Prostate gland (tissue), 2 donors: ENCODE measurements at regions not wholly inside any gene's neighbourhood (a gene's known extent, or its start where the extent isn't known, plus 50 kb on each side); places are given as distances from the start of the nearest gene placed in this dataset.

Experiments used
- DNase-seq: peaks from one replicate; pipeline ENCODE4 v3.0.0-alpha.2; 2019; ENCODE audit warnings: low spot score
- H3K27ac ChIP-seq, 2 donors: fragments of 200-600 bp; sonication (generic); 2 replicates each; pipeline ENCODE4 v1.5.1; 2017 to 2019
- H3K27me3 ChIP-seq: fragments of 200-600 bp; sonication (generic); replicated peaks from 2 replicates; pipeline ENCODE4 v1.5.1; 2019; ENCODE audit not compliant: insufficient read depth
- H3K36me3 ChIP-seq, 2 donors: fragments of 200-600 bp; sonication (generic); 1 replicate in 1 of 2; 2 replicates in 1 of 2; pipeline versions ENCODE4 v1.5.1 to v1.8.1; 2017 to 2019
- H3K4me1 ChIP-seq: fragments of 200-600 bp; sonication (generic); replicated peaks from 2 replicates; pipeline ENCODE4 v1.5.1; 2019
- H3K4me3 ChIP-seq, 2 donors: fragments of 200-600 bp; sonication (generic); 2 replicates each; pipeline ENCODE4 v1.5.1; 2017 to 2019
- H3K9me3 ChIP-seq: fragments of 200-600 bp; sonication (generic); 2 replicates; pipeline ENCODE4 v1.5.1; 2017
- POLR2A ChIP-seq: fragments of 450-650 bp; IDR thresholded peaks from one replicate; pipeline ENCODE4 v1.6.1; 2016; ENCODE audit warnings: antibody characterized with exemption, mild to moderate bottlenecking
- POLR2AphosphoS5 ChIP-seq: sonication (generic); formaldehyde crosslinking; IDR thresholded peaks from one replicate; pipeline ENCODE4 v1.6.1; 2017; ENCODE audit warnings: antibody characterized with exemption
- WGBS: methylation state at CpG from one replicate; pipeline ENCODE4 v1.1.5; 2018; 5-methylcytosine and 5-hydroxymethylcytosine counted together
- intact Hi-C: fragments of 100-400 bp; cut with DNase I; formaldehyde crosslinking; loops from one replicate; pipeline ENCODE4 v1.14.2; 2022
- TF ChIP-seq, protein P1 (sequence below), 4 experiments: fragments of 200-600 bp in 2 of 4; fragments of 450-650 bp in 2 of 4; sonication (generic) in 2 of 4; IDR thresholded peaks; 1 replicate in 3 of 4; 2 replicates in 1 of 4; pipeline ENCODE4 v1.5.1; 2016 to 2019; ENCODE audit warnings: antibody characterized with exemption in 4 of 4, mild to moderate bottlenecking in 2 of 4, moderate library complexity in 2 of 4

DNA sequence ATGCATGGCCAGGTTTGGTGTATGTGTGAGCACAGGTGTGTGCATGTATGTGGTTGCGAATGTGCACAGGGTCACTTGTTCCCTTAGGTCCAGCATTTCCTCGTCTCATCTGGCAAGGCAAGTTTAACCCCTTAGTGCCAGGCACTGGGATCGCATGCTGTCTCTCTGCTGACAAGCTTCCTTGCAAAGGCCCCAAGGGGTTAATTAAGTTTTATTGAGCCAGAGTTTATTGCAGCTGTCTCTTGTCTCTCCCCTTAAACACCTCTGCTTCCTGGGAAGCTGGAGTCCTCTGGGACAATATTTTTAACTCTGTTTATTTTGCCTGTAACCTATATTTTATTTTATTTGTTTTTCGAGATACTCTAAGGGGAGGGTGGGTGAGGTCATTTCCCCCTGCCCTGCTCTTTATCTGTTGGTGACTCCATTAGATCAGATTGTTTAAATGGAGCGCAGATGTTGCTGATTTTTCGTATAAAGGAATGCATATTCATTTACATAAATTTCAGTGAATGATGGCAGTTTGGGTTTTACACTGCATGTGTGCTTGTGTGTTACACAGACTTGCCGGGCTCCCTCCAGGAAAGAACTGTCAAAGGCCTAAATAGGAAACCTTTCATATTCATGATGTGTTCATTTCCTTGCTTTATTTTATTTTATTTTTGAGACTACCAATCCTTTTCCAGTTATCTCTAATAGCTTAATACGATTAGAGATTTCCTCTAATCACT is 99.7 kb downstream of the CBLN1 start:
- no peak for TF ChIP-seq POLR2A
- no peak for TF ChIP-seq POLR2AphosphoS5
- TF ChIP-seq, protein P1, sequence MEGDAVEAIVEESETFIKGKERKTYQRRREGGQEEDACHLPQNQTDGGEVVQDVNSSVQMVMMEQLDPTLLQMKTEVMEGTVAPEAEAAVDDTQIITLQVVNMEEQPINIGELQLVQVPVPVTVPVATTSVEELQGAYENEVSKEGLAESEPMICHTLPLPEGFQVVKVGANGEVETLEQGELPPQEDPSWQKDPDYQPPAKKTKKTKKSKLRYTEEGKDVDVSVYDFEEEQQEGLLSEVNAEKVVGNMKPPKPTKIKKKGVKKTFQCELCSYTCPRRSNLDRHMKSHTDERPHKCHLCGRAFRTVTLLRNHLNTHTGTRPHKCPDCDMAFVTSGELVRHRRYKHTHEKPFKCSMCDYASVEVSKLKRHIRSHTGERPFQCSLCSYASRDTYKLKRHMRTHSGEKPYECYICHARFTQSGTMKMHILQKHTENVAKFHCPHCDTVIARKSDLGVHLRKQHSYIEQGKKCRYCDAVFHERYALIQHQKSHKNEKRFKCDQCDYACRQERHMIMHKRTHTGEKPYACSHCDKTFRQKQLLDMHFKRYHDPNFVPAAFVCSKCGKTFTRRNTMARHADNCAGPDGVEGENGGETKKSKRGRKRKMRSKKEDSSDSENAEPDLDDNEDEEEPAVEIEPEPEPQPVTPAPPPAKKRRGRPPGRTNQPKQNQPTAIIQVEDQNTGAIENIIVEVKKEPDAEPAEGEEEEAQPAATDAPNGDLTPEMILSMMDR (IDR thresholded peaks at IDR 0.05), result no peak
- Histone ChIP-seq H3K9me3 (no peaks in the 10 kb centered on the region), H3K27ac (no peak overlapping the region), H3K36me3 (no peaks in the 10 kb centered on the region), H3K27me3 (no peaks in the 10 kb centered on the region), H3K4me1 (no peaks in the 10 kb centered on the region), H3K4me3 (no peak overlapping the region)
- WGBS, result 7% methylated on average over 8 of the region's 8 CpGs
- no peak for DNase-seq
- intact Hi-C loops, result no loop called here

DNA sequence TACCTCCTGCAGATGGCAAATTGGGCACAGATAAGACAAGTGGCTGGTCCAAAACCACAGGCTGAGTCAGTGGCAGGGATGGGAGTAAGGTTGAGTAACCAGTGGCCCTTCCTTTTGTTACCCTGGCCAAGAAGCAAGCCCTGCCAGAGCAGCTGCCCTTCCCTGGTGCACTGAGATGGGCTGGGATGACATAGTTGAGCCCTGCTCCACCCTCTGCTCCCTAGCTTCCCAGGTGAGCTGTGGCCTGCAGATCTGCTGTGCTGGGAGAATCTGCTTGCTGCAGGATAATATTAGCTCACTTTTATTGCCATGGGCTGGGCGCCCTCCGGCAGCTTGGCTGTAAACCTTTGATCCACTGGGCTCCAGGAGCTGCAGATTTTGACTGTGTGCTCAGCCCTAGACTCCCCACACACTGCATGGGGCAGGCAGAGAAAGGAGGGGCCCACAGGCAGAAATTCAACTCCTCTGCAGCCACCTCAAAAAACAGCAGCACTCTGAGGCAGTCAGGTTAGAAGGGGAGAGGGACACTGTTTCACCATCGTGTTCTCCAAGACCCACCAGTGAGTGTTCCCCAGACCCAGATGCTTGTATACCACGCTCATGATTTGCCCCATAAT is 101.8 kb downstream of the CBLN1 start:
- 28% methylated on average over 4 of the region's 4 CpGs for WGBS
- H3K36me3 ChIP-seq, result no peaks in the 10 kb centered on the region

DNA sequence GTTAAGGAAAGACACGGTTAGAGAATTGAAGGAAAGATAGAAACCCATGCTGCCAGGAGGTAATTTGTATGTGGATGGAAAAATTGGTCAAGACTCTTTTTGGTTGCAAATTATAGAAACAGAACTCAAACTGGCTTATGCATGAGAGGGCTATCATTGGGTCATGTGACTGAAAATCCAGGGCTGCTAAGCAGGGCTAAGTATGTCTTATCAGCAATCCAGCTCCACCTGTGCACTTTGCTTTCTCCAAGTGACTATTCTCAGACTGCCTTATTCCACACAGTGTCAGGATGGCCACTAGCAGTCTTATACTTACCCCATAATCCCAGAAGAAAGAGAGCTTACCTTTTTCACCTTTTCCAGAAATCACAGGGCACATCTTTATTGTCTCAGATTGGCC is 113.5 kb downstream of the CBLN1 start:
- Histone ChIP-seq H3K4me3 (no peak overlapping the region), H3K27ac (no peak overlapping the region), H3K9me3 (no peaks in the 10 kb centered on the region), H3K27me3 (no peaks in the 10 kb centered on the region), H3K36me3 (no peaks in the 10 kb centered on the region), H3K4me1 (no peaks in the 10 kb centered on the region)
- 90% methylated on average over 1 of the region's 1 CpG for WGBS
- TF ChIP-seq POLR2A (no peak), POLR2AphosphoS5 (no peak)
- TF ChIP-seq, protein P1 (IDR thresholded peaks at IDR 0.05), result no peak
- intact Hi-C loops, result no loop called here
- DNase-seq, result no peak

More for the DNA sequence above, 101.8 kb downstream of the CBLN1 start:
- intact Hi-C loops, result no loop called here
- TF ChIP-seq POLR2A (no peak), POLR2AphosphoS5 (no peak)
- TF ChIP-seq, protein P1 (IDR thresholded peaks at IDR 0.05), result no peak
- no peaks in the 10 kb centered on the region for H3K27me3 ChIP-seq
- DNase-seq, result no peak
- no peaks in the 10 kb centered on the region for H3K9me3 ChIP-seq
- no peaks in the 10 kb centered on the region for H3K4me1 ChIP-seq
- H3K27ac ChIP-seq, result no peak overlapping the region
- H3K4me3 ChIP-seq, result no peak overlapping the region

DNA sequence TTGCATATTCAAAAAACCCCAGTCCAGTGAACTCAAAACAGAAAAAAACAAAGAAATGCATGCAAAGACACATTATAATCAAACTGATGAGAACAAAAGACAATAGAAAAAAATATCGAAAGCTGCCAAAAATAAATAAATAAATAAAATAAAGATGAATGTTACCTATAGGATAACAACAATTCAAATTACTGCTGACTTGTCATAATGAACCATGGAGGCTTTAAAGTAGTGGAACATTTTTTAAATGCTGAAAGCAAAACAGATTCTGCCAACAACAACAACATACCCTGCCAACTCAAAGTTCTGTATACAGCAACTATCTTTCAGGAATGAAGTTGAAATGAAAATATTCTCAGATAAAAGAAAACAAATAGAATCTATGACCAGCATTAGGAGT is 116.6 kb downstream of the CBLN1 start:
- no peaks in the 10 kb centered on the region for H3K4me1 ChIP-seq
- no peaks in the 10 kb centered on the region for H3K36me3 ChIP-seq
- no peaks in the 10 kb centered on the region for H3K27me3 ChIP-seq
- no peak for DNase-seq
- no peaks in the 10 kb centered on the region for H3K9me3 ChIP-seq
- H3K27ac ChIP-seq, result no peak overlapping the region
- intact Hi-C loops, result no loop called here
- TF ChIP-seq, protein P1 (IDR thresholded peaks at IDR 0.05), result no peak
- no peak for TF ChIP-seq POLR2A
- 92% methylated on average over 1 of the region's 1 CpG for WGBS
- no peak overlapping the region for H3K4me3 ChIP-seq

DNA sequence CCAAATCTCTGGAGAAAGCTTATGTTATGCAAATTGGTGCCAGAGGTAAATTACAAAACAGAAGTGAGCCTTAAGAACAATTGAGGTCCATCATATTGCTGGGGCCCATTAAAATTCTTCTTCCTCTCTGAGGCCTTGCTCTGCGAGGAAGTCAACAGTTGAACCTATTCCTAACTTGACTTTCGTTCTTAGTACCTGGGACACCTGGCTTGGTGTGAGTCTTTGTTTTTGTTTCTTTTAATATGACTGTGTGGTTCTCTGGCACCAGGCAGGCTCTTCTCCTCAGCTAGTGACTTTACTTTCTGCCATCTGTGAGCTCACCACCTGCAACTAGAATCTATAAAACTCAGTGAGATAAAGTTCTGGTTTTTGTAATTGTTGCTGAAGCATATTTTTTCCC is 120.4 kb downstream of the CBLN1 start:
- no peak overlapping the region for H3K27ac ChIP-seq
- no peaks in the 10 kb centered on the region for H3K9me3 ChIP-seq
- H3K27me3 ChIP-seq, result no peaks in the 10 kb centered on the region
- no peak for DNase-seq
- TF ChIP-seq POLR2A (no peak), POLR2AphosphoS5 (no peak)
- TF ChIP-seq, protein P1 (IDR thresholded peaks at IDR 0.05), result no peak
- intact Hi-C loops, result no loop called here
- WGBS, result 72% methylated on average over 2 of the region's 2 CpGs
- H3K4me3 ChIP-seq, result no peak overlapping the region
- no peaks in the 10 kb centered on the region for H3K4me1 ChIP-seq
- no peaks in the 10 kb centered on the region for H3K36me3 ChIP-seq
